ENCODE measurements at regions not wholly inside any gene's neighbourhood (a gene's known extent, or its start where the extent isn't known, plus 50 kb on each side); places are given as distances from the start of the nearest gene placed in this dataset.

- TF ChIP-seq EZH2 (IDR thresholded peaks at IDR 0.05; ENCODE audit: insufficient read depth, poor library complexity, severe bottlenecking) (no peak), EZH2phosphoT487 (IDR thresholded peaks at IDR 0.05; ENCODE audit: insufficient read depth, low read depth) (no peak)
Observed at GRCh38 chr3:176842914-176843313, 354.4 kb downstream of the TBL1XR1 start.
